T-helper 2 cell treated with Interferon-gamma antibody and Interleukin-4, amounts not matched to agents 5 μg/mL and 100 μg/mL, for 36 hours (primary cell): ENCODE measurements at regions not wholly inside any gene's neighbourhood (a gene's known extent, or its start where the extent isn't known, plus 50 kb on each side); places are given as distances from the start of the nearest gene placed in this dataset.
"Not testable (repeated sequence)": the region's sequence is repeated elsewhere in the genome, so short reads cannot be mapped to it uniquely, and the experiment has no call there.

Experiments
- DNase-seq: peaks from one replicate; pipeline ENCODE4 v3.0.0; 2021; ENCODE audit warnings: low spot score
- H3K27ac Mint-ChIP-seq: one replicate; pipeline ENCODE4 v1.8.0; 2021; ENCODE audit warnings: mild to moderate bottlenecking, mixed read lengths
- H3K27me3 Mint-ChIP-seq: one replicate; pipeline ENCODE4 v1.8.0; 2021; ENCODE audit warnings: low read depth, mixed read lengths
- H3K36me3 Mint-ChIP-seq: one replicate; pipeline ENCODE4 v1.8.0; 2021; ENCODE audit warnings: low read depth, mixed read lengths
- H3K4me1 Mint-ChIP-seq: one replicate; pipeline ENCODE4 v1.8.0; 2021; ENCODE audit warnings: low read depth, mixed read lengths
- H3K4me3 Mint-ChIP-seq: one replicate; pipeline ENCODE4 v1.8.0; 2022; ENCODE audit warnings: mild to moderate bottlenecking, moderate library complexity, mixed read lengths
- H3K9me3 Mint-ChIP-seq: one replicate; pipeline ENCODE4 v1.8.0; 2021; ENCODE audit warnings: mixed read lengths

DNA sequence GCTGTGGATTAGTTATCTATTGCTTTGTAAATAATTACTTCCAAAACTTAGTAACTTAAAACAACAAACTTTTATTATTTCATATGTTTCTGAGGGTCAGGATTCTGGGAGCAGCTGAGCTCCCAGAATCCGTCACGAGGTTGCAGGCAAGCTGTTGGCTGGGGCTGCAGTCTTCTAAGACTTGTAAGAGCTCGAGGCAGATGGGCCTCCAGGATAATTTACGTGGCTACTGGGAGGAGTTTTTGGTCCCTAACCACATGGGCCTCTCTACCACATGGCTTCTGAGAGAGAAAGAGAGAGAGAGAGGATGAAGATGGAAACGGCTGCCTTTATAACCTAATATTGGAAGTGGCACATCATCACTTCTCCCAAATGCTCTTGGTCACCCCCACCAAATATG, 64.9 kb upstream of the SULF2 start:
- Mint-ChIP-seq H3K4me3 (no peak overlapping the region), H3K9me3 (no peaks in the 10 kb centered on the region), H3K36me3 (no peaks in the 10 kb centered on the region), H3K27ac (no peak overlapping the region), H3K4me1 (no peaks in the 10 kb centered on the region), H3K27me3 (no peaks in the 10 kb centered on the region)
- DNase-seq, result no peak

- no peaks in the 10 kb centered on the region for H3K9me3 Mint-ChIP-seq
- no peak overlapping the region for H3K27ac Mint-ChIP-seq
- H3K4me1 Mint-ChIP-seq, result no peaks in the 10 kb centered on the region
- DNase-seq, result no peak
- no peaks in the 10 kb centered on the region for H3K27me3 Mint-ChIP-seq
- H3K4me3 Mint-ChIP-seq, result no peak overlapping the region
- H3K36me3 Mint-ChIP-seq, result no peaks in the 10 kb centered on the region
Observed at GRCh38 chr20:47849596-47849995, 64.3 kb upstream of the SULF2 start.

DNA sequence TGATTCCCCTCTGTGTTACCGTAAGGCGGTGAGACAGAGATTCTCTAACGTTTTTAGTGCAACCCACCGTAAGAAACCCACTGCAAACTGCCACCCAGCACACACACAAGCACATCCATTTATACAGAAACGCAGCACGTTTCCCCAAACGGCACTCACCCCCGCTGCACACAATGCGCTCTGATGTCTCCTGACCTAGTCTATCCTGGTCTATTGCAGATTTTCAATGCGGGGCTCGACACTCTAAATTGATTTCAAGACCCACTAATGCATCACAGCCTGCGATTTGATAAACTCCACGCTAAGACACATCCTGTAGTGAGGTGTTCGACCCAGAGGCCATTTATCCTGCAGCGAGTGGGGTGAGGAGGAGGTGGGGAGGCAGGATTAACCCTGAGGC, 63.7 kb upstream of the SULF2 start:
- H3K27ac Mint-ChIP-seq, result no peak overlapping the region
- no peak overlapping the region for H3K4me3 Mint-ChIP-seq
- no peaks in the 10 kb centered on the region for H3K4me1 Mint-ChIP-seq
- no peaks in the 10 kb centered on the region for H3K27me3 Mint-ChIP-seq
- no peaks in the 10 kb centered on the region for H3K36me3 Mint-ChIP-seq
- DNase-seq, result no peak
- H3K9me3 Mint-ChIP-seq, result no peaks in the 10 kb centered on the region

DNA sequence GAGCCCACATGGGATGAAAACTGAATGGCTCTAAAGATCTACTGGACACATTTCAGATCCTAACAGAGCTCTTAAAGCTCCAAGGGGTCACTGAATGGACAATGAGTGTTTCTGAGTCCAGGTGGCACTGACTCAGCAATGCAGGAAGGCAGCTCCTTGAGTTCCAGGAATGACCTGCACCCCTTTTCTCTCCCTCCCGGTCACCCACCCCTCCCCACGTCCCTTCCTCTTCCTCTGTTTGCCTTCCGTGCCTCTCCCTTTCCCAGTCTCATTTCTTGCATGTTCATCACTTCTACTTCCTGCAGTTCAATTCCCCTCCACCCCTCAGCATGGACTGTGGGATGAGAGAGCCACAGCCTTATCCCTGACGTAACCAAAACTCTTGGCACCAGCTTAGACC, 63.3 kb upstream of the SULF2 start:
- H3K27me3 Mint-ChIP-seq, DNase-seq, H3K9me3 Mint-ChIP-seq: not testable (repeated sequence)

GRCh38 chr20:47847884-47848485, 62.7 kb upstream of the SULF2 start:
- Mint-ChIP-seq H3K27ac (no peak overlapping the region), H3K9me3 (no peaks in the 10 kb centered on the region), H3K36me3 (no peaks in the 10 kb centered on the region), H3K4me1 (no peaks in the 10 kb centered on the region), H3K27me3 (no peaks in the 10 kb centered on the region), H3K4me3 (no peak overlapping the region)
- no peak for DNase-seq

More for the DNA sequence above, 63.3 kb upstream of the SULF2 start:
- H3K4me1 Mint-ChIP-seq, H3K4me3 Mint-ChIP-seq, H3K36me3 Mint-ChIP-seq, H3K27ac Mint-ChIP-seq: not testable (repeated sequence)

- H3K36me3 Mint-ChIP-seq, H3K27ac Mint-ChIP-seq, H3K4me1 Mint-ChIP-seq, DNase-seq, H3K9me3 Mint-ChIP-seq, H3K27me3 Mint-ChIP-seq, H3K4me3 Mint-ChIP-seq: not testable (repeated sequence)
Observed at GRCh38 chr20:47847220-47847619, 61.9 kb upstream of the SULF2 start.

DNA sequence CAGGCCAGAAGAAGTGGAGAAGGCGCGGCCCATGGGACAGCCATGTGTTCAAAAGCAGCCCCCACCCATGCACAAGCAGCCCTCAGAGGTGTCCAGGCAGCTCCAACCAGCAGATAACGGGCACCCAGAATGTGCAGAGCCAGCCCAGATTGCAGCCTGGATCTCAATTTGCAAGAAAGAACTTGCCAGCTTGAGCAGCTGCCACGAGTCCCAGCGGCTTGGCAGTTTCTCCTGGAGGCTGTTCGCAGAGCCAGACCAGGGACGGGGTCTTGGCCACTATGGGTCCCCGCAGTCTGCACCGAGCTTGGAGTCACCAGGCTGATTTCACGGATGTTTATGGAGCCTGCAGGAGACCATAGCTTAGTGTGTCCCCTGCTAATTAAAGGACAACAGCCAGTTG, 61.4 kb upstream of the SULF2 start:
- H3K4me1 Mint-ChIP-seq, H3K36me3 Mint-ChIP-seq, DNase-seq, H3K9me3 Mint-ChIP-seq, H3K27ac Mint-ChIP-seq, H3K27me3 Mint-ChIP-seq, H3K4me3 Mint-ChIP-seq: not testable (repeated sequence)

DNA sequence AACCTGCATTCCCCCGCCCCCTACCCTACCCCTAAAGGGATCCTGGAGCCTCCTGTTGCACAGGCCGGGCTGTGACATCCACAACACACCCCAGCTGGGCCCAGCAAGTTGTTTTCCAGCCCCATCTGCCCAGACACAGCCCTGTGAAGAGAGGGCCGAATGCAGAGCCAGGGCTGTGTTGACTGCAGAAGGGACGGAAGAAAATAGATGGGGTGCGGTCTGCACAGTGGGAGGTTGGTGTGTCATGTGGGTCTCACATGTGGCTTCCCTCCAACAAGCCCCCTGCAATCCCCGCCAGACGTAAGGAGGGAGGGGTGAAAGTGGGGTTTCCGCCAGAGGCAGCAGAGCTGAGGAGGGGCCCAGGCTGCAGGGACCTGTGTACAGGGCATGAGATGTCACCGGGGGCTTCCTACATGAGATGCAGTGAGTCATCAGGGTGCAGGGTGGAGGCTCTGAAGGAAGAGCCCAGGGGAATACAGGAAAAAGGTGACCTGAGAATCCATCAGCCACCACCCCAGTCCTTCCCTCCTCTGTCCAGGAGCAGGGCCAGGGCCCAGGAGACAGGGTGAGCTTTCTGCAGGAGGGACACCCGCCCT, 60.2 kb upstream of the SULF2 start:
- not testable (repeated sequence) for H3K4me1 Mint-ChIP-seq, H3K4me3 Mint-ChIP-seq, H3K36me3 Mint-ChIP-seq, DNase-seq, H3K9me3 Mint-ChIP-seq, H3K27ac Mint-ChIP-seq, H3K27me3 Mint-ChIP-seq

DNA sequence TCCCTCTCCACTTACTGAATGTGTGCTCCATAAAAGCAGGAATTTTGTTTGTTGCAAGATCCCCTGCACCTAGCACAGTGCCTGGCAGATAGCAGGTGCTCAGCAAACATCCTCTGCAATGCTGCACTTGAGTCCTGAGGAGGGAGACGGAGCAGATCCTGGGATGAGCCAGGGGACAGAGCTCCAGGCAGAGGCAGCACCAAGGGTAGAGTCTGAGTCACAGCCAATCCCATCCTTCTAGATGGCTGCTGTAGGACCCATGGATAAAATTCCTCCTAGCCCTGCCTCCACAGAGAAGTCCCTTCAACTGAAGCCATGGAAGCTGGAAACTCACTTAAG, 59.3 kb upstream of the SULF2 start:
- H3K36me3 Mint-ChIP-seq, DNase-seq, H3K27me3 Mint-ChIP-seq, H3K27ac Mint-ChIP-seq, H3K4me1 Mint-ChIP-seq, H3K9me3 Mint-ChIP-seq, H3K4me3 Mint-ChIP-seq: not testable (repeated sequence)

GRCh38 chr20:47843886-47844567, 58.7 kb upstream of the SULF2 start:
- no peaks in the 10 kb centered on the region for H3K9me3 Mint-ChIP-seq
- no peaks in the 10 kb centered on the region for H3K36me3 Mint-ChIP-seq
- H3K4me1 Mint-ChIP-seq, result no peaks in the 10 kb centered on the region
- H3K4me3 Mint-ChIP-seq, result no peak overlapping the region
- no peaks in the 10 kb centered on the region for H3K27me3 Mint-ChIP-seq
- no peak for DNase-seq
- no peak overlapping the region for H3K27ac Mint-ChIP-seq

DNA sequence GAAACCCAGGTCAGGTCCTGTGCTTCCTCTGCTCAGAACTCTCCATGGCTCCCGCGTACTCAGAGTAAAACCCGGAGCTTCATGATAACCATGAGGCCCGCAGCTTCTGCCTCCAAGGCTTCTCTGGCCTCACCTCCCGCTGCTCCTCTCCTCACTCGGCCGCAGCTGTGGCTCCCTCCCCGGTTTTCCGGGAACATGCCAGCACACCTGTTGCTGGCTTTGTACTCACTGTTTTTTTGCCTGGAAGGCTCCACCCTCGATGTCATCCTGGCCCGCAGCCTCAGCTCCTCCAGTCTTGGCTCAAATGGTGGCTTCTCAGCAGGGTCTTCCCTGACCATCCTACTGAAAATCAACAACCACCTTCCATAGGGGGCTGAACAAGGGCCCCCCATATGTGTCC, 57.7 kb upstream of the SULF2 start:
- not testable (repeated sequence) for H3K27ac Mint-ChIP-seq

DNA sequence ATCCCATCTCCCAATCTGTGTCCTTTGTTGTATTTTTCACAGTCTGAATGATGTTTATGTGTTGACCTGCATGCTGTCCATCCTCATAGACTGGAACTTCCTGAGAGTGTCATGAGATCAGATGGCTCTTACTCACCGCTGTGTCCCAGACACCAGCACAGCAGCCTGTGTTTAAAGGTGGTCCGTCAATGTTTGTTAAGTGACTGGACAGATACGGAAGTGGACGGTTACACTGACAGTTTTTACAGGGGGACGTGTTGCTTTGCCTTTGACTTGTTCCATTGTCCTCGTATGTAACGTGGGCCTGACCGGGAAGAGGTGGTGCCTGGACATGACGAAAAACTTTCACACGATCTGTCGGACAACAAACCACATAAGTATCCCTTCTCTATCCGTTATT, 56.7 kb upstream of the SULF2 start:
- not testable (repeated sequence) for H3K27me3 Mint-ChIP-seq, H3K27ac Mint-ChIP-seq

More for the DNA sequence above, 57.7 kb upstream of the SULF2 start:
- H3K4me1 Mint-ChIP-seq, H3K4me3 Mint-ChIP-seq, H3K36me3 Mint-ChIP-seq, H3K9me3 Mint-ChIP-seq, DNase-seq, H3K27me3 Mint-ChIP-seq: not testable (repeated sequence)

DNA sequence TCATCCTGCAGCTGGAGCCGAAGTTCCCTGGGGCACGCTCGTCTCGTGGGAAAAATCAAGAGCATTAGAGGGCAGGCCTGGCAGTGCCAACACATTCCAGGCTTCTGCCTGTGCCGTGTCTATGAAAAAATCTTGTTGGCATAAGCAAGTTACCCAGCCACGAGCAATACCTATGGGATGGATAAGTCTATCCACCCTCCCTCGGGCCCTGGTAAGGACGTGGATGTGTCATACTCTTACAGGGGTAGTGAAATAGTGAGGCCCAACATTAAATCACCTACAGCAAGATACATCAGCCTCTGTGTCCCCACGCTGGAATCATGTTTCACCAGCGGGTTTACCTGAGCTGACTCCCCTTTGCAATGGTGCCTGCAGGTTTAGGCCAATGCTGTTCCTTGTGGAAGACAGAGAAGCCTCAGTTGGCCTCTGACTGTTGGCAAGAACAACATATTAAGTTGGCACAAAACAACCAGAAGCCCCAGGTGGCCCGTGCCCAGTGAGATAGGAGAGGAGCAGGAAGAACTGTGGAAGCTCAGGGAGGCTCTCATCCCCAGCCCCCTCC, 51.1 kb upstream of the SULF2 start:
- H3K4me3 Mint-ChIP-seq, H3K4me1 Mint-ChIP-seq, DNase-seq, H3K27me3 Mint-ChIP-seq, H3K36me3 Mint-ChIP-seq, H3K9me3 Mint-ChIP-seq, H3K27ac Mint-ChIP-seq: not testable (repeated sequence)

More for the DNA sequence above, 56.7 kb upstream of the SULF2 start:
- not testable (repeated sequence) for H3K9me3 Mint-ChIP-seq, H3K4me3 Mint-ChIP-seq, DNase-seq, H3K36me3 Mint-ChIP-seq, H3K4me1 Mint-ChIP-seq
